ENCODE measurements at regions not wholly inside any gene's neighbourhood (a gene's known extent, or its start where the extent isn't known, plus 50 kb on each side); places are given as distances from the start of the nearest gene placed in this dataset.

- H3K4me1 ChIP-seq (ENCODE audit: insufficient read depth) = no peaks in the 10 kb centered on the region
- H3K79me2 ChIP-seq = no peaks in the 10 kb centered on the region
- no peaks in the 10 kb centered on the region for H3K9me3 ChIP-seq (ENCODE audit: low read depth)
- no peaks in the 10 kb centered on the region for H3K27me3 ChIP-seq
- H4K20me1 ChIP-seq (ENCODE audit: insufficient read depth, poor library complexity, severe bottlenecking) = no peaks in the 10 kb centered on the region
- no peaks in the 10 kb centered on the region for H3K36me3 ChIP-seq (replicated peaks; ENCODE audit: insufficient read depth, low read depth)
- H3K4me3 ChIP-seq = no peak overlapping the region
- no peak overlapping the region for H3K4me2 ChIP-seq
- no peak overlapping the region for H3K27ac ChIP-seq
- no peak overlapping the region for H2AFZ ChIP-seq
- no peaks in the 10 kb centered on the region for H3K9me2 ChIP-seq (replicated peaks; ENCODE audit: insufficient read depth)
- 79% methylated on average over 2 of the region's 2 CpGs for WGBS (ENCODE audit: low lambda C conversion rate, missing lambda C conversion rate)
- TF ChIP-seq EZH2phosphoT487 (IDR thresholded peaks at IDR 0.05; ENCODE audit: low read depth, severe bottlenecking, unreplicated experiment) (no peak), EZH2 (IDR thresholded peaks at IDR 0.05; ENCODE audit: borderline replicate concordance) (no peak)
- no peak for DNase-seq (ENCODE audit: low spot score)
These were observed 548.9 kb upstream of the CDH2 start for GRCh38 chr18:28725876-28726275.

- TF ChIP-seq CTCF (IDR thresholded peaks at IDR 0.05; ENCODE audit: poor library complexity) = no peak
- no peak for TF ChIP-seq EZH2 (IDR thresholded peaks at IDR 0.05; ENCODE audit: borderline replicate concordance)
- no peak for TF ChIP-seq EZH2phosphoT487 (IDR thresholded peaks at IDR 0.05; ENCODE audit: low read depth, severe bottlenecking, unreplicated experiment)
- Histone ChIP-seq H3K9me3 (ENCODE audit: low read depth) (no peaks in the 10 kb centered on the region), H3K79me2 (no peaks in the 10 kb centered on the region), H3K4me2 (no peak overlapping the region), H3K27ac (no peak overlapping the region), H4K20me1 (ENCODE audit: insufficient read depth, poor library complexity, severe bottlenecking) (no peaks in the 10 kb centered on the region), H3K27me3 (no peaks in the 10 kb centered on the region), H3K4me1 (ENCODE audit: insufficient read depth) (no peaks in the 10 kb centered on the region), H3K9me2 (replicated peaks; ENCODE audit: insufficient read depth) (no peaks in the 10 kb centered on the region), H3K4me3 (no peak overlapping the region), H3K36me3 (replicated peaks; ENCODE audit: insufficient read depth, low read depth) (no peaks in the 10 kb centered on the region), H2AFZ (no peak overlapping the region)
- WGBS (ENCODE audit: low lambda C conversion rate, missing lambda C conversion rate) = 94% methylated on average over 2 of the region's 2 CpGs
- no peak for DNase-seq (ENCODE audit: low spot score)
These were observed 546.6 kb upstream of the CDH2 start for GRCh38 chr18:28723506-28723905.

GRCh38 chr18:28718696-28719095 is 541.8 kb upstream of the CDH2 start:
- no peak overlapping the region for H2AFZ ChIP-seq
- H3K27ac ChIP-seq = no peak overlapping the region
- H4K20me1 ChIP-seq (ENCODE audit: insufficient read depth, poor library complexity, severe bottlenecking) = no peaks in the 10 kb centered on the region
- no peak for DNase-seq (ENCODE audit: low spot score)
- H3K4me2 ChIP-seq = no peak overlapping the region
- no peaks in the 10 kb centered on the region for H3K79me2 ChIP-seq
- H3K27me3 ChIP-seq = no peaks in the 10 kb centered on the region
- H3K4me3 ChIP-seq = no peak overlapping the region
- no peaks in the 10 kb centered on the region for H3K9me3 ChIP-seq (ENCODE audit: low read depth)
- H3K4me1 ChIP-seq (ENCODE audit: insufficient read depth) = no peaks in the 10 kb centered on the region
- no peak for TF ChIP-seq EZH2phosphoT487 (IDR thresholded peaks at IDR 0.05; ENCODE audit: low read depth, severe bottlenecking, unreplicated experiment)
- no peak for TF ChIP-seq CTCF (IDR thresholded peaks at IDR 0.05; ENCODE audit: poor library complexity)
- TF ChIP-seq EZH2 (IDR thresholded peaks at IDR 0.05; ENCODE audit: borderline replicate concordance) = no peak
- no peaks in the 10 kb centered on the region for H3K36me3 ChIP-seq (replicated peaks; ENCODE audit: insufficient read depth, low read depth)
- H3K9me2 ChIP-seq (replicated peaks; ENCODE audit: insufficient read depth) = no peaks in the 10 kb centered on the region

GRCh38 chr18:28716338-28716737 is 539.4 kb upstream of the CDH2 start:
- Histone ChIP-seq H3K27me3 (no peaks in the 10 kb centered on the region), H3K79me2 (no peaks in the 10 kb centered on the region), H2AFZ (no peak overlapping the region), H3K4me3 (no peak overlapping the region), H3K36me3 (replicated peaks; ENCODE audit: insufficient read depth, low read depth) (no peaks in the 10 kb centered on the region), H3K9me3 (ENCODE audit: low read depth) (no peaks in the 10 kb centered on the region), H4K20me1 (ENCODE audit: insufficient read depth, poor library complexity, severe bottlenecking) (no peaks in the 10 kb centered on the region), H3K9me2 (replicated peaks; ENCODE audit: insufficient read depth) (no peaks in the 10 kb centered on the region), H3K27ac (no peak overlapping the region), H3K4me1 (ENCODE audit: insufficient read depth) (no peaks in the 10 kb centered on the region), H3K4me2 (no peak overlapping the region)
- DNase-seq (ENCODE audit: low spot score) = no peak
- 80% methylated on average over 1 of the region's 1 CpG for WGBS (ENCODE audit: low lambda C conversion rate, missing lambda C conversion rate)
- TF ChIP-seq CTCF (IDR thresholded peaks at IDR 0.05; ENCODE audit: poor library complexity) (no peak), EZH2phosphoT487 (IDR thresholded peaks at IDR 0.05; ENCODE audit: low read depth, severe bottlenecking, unreplicated experiment) (no peak), EZH2 (IDR thresholded peaks at IDR 0.05; ENCODE audit: borderline replicate concordance) (no peak)

Measured in hepatocyte (in vitro differentiated cells).